ENCODE measurements at regions not wholly inside any gene's neighbourhood (a gene's known extent, or its start where the extent isn't known, plus 50 kb on each side); places are given as distances from the start of the nearest gene placed in this dataset.

DNA sequence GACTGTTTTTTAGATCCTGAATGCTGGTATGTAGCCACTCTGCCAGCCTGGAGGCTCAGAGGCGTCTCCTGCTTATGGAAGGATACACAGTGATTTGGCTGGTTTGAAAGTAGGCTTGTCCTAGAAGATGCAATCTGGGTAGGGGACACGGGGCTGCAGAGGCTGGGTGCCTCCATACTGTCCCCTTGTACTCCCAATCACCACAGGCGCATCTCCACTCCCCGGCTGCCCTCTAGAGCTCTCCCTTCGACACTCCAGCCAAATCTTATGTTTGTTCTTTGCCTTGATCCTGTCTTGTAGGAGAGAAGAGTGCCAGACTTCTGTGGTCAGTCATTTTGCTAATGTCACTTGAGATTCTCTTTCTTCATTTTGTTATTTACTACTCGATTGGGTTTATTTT is 168.8 kb upstream of the THRB start:
- Histone ChIP-seq H3K27me3 (replicated peaks in 1 of 2; ENCODE audit: control insufficient read depth in 2 of 2, insufficient read depth in 2 of 2, low read length in 1 of 2) (no peaks in the 10 kb centered on the region), H2AFZ (ENCODE audit: control insufficient read depth, low read depth, low read length) (no peak overlapping the region), H3K9me3 (replicated peaks; ENCODE audit: control insufficient read depth, insufficient read depth, low read length) (no peaks in the 10 kb centered on the region), H3K4me1 (ENCODE audit: control insufficient read depth, insufficient read depth, low read length) (no peaks in the 10 kb centered on the region), H4K20me1 (ENCODE audit: control insufficient read depth, insufficient read depth) (no peaks in the 10 kb centered on the region), H3K36me3 (ENCODE audit: control insufficient read depth in 2 of 2, insufficient read depth in 2 of 2, low read length in 1 of 2) (no peaks in the 10 kb centered on the region), H3K27ac (ENCODE audit: control insufficient read depth, insufficient read depth) (no peak overlapping the region), H3K79me2 (ENCODE audit: control insufficient read depth, insufficient read depth, low read length) (no peaks in the 10 kb centered on the region), H3K4me2 (ENCODE audit: control insufficient read depth, insufficient read depth) (no peak overlapping the region), H3K9ac (ENCODE audit: control insufficient read depth, insufficient read depth, low read length) (no peak overlapping the region), H3K4me3 (no peak overlapping the region)
- intact Hi-C loops (cut with micrococcal nuclease; ENCODE audit: unreplicated experiment) = no loop called here
- DNase-seq (ENCODE audit: low read depth, low spot score) (no peak), ATAC-seq (peak; percentile 30; the same call in 2 of the 3 replicates), FAIRE-seq (no peak)
- ChIA-PET CTCF (interaction anchor here (1.4 to 1.6 kb wide), 2 partner anchors 15 to 17 kb away, joined by 5 to 7 read pairs; no protein-coding TSS in a partner anchor), POLR2A (interaction anchor here (0.7 kb wide), 1 partner anchor 125 kb away, joined by 4 read pairs; no protein-coding TSS in a partner anchor), RAD21 (ENCODE audit: unreplicated experiment) (no interaction called here), SMC1A (ENCODE audit: uncharacterized antibody, unreplicated experiment) (no interaction called here)
- 24% methylated on average over 6 of the region's 6 CpGs for WGBS (ENCODE audit: insufficient coverage, insufficient replicate concordance, low lambda C conversion rate, missing lambda C conversion rate)
- in situ Hi-C loops (cut with MboI) = no loop called here
- TF ChIP-seq ASH2L (IDR thresholded peaks at IDR 0.05; ENCODE audit: borderline replicate concordance, low read depth) (no peak), NFIC (IDR thresholded peaks at IDR 0.05; ENCODE audit: low read depth, low read length) (no peak), RBBP5 (conservative IDR thresholded peaks at IDR 0.05) (no peak), ATF7 (IDR thresholded peaks at IDR 0.05; ENCODE audit: low read depth) (no peak), EED (IDR thresholded peaks at IDR 0.05; ENCODE audit: low read depth) (no peak)
- BruUV-seq (replicated peaks) = no TSS peak

DNA sequence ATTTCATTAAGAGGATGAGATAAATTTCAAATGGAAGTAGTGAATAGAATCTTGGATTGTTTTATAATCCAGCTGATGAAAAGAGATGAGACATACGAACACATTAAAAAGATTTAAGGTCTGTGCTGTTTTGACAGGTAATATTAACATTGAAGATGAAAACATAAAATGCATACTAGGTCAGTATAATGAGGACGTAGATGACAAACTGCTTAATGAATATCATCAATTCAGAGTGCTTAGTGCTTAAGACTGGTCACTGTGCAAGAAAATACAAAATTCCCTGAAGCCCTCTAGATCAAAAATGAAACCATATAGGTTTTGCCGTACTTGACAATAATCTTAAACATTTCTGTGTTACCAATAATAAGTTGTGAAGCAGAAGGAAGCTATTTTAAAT is 173.4 kb upstream of the THRB start:
- 28% methylated on average over 3 of the region's 3 CpGs for WGBS (ENCODE audit: insufficient coverage, insufficient replicate concordance, low lambda C conversion rate, missing lambda C conversion rate)
- ChIA-PET POLR2A (no interaction called here), SMC1A (ENCODE audit: uncharacterized antibody, unreplicated experiment) (interaction anchor here (0.9 kb wide), 1 partner anchor 12 kb away, joined by 3 read pairs; no protein-coding TSS in a partner anchor), RAD21 (ENCODE audit: unreplicated experiment) (no interaction called here), CTCF (interaction anchor here (1.3 kb wide), 1 partner anchor 12 kb away, joined by 4 read pairs; no protein-coding TSS in a partner anchor)
- DNase-seq (ENCODE audit: low read depth, low spot score) = no peak
- Histone ChIP-seq H3K4me2 (ENCODE audit: control insufficient read depth, insufficient read depth) (no peak overlapping the region), H3K27me3 (replicated peaks in 1 of 2; ENCODE audit: control insufficient read depth in 2 of 2, insufficient read depth in 2 of 2, low read length in 1 of 2) (no peaks in the 10 kb centered on the region; a peak in 1 of 4 replicates), H3K4me3 (no peak overlapping the region), H3K9ac (ENCODE audit: control insufficient read depth, insufficient read depth, low read length) (no peak overlapping the region), H3K27ac (ENCODE audit: control insufficient read depth, insufficient read depth) (no peak overlapping the region), H3K9me3 (replicated peaks; ENCODE audit: control insufficient read depth, insufficient read depth, low read length) (no peaks in the 10 kb centered on the region), H4K20me1 (ENCODE audit: control insufficient read depth, insufficient read depth) (no peaks in the 10 kb centered on the region), H3K79me2 (ENCODE audit: control insufficient read depth, insufficient read depth, low read length) (no peaks in the 10 kb centered on the region), H2AFZ (ENCODE audit: control insufficient read depth, low read depth, low read length) (no peak overlapping the region), H3K4me1 (ENCODE audit: control insufficient read depth, insufficient read depth, low read length) (no peaks in the 10 kb centered on the region), H3K36me3 (ENCODE audit: control insufficient read depth in 2 of 2, insufficient read depth in 2 of 2, low read length in 1 of 2) (no peaks in the 10 kb centered on the region)
- ATAC-seq = no peak
- FAIRE-seq = no peak
- in situ Hi-C loops (cut with MboI) (no loop called here), intact Hi-C loops (cut with micrococcal nuclease; ENCODE audit: unreplicated experiment) (no loop called here)
- BruUV-seq (replicated peaks) = no TSS peak
- TF ChIP-seq, protein P1, sequence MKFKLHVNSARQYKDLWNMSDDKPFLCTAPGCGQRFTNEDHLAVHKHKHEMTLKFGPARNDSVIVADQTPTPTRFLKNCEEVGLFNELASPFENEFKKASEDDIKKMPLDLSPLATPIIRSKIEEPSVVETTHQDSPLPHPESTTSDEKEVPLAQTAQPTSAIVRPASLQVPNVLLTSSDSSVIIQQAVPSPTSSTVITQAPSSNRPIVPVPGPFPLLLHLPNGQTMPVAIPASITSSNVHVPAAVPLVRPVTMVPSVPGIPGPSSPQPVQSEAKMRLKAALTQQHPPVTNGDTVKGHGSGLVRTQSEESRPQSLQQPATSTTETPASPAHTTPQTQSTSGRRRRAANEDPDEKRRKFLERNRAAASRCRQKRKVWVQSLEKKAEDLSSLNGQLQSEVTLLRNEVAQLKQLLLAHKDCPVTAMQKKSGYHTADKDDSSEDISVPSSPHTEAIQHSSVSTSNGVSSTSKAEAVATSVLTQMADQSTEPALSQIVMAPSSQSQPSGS (IDR thresholded peaks at IDR 0.05; ENCODE audit: low read length) = no peak
- no peak for TF ChIP-seq MEF2B (IDR thresholded peaks at IDR 0.05; ENCODE audit: partially characterized antibody, poor library complexity, severe bottlenecking)
- no peak for TF ChIP-seq TARDBP (IDR thresholded peaks at IDR 0.05; ENCODE audit: borderline replicate concordance)
- TF ChIP-seq TBL1XR1 (IDR thresholded peaks at IDR 0.05; ENCODE audit: low read depth, low read length) = no peak
- no peak for TF ChIP-seq HCFC1 (IDR thresholded peaks at IDR 0.05; ENCODE audit: low read length)
- TF ChIP-seq NFYB (IDR thresholded peaks at IDR 0.05; ENCODE audit: insufficient read depth, low read depth, low read length) = no peak
- TF ChIP-seq NR2C1 (IDR thresholded peaks at IDR 0.05) = no peak
- no peak for TF ChIP-seq FOS (IDR thresholded peaks at IDR 0.05; ENCODE audit: borderline replicate concordance, extremely low read depth, insufficient read length)
- TF ChIP-seq HDAC6 (IDR thresholded peaks at IDR 0.05; ENCODE audit: unreplicated experiment) = no peak
- TF ChIP-seq, protein P2, sequence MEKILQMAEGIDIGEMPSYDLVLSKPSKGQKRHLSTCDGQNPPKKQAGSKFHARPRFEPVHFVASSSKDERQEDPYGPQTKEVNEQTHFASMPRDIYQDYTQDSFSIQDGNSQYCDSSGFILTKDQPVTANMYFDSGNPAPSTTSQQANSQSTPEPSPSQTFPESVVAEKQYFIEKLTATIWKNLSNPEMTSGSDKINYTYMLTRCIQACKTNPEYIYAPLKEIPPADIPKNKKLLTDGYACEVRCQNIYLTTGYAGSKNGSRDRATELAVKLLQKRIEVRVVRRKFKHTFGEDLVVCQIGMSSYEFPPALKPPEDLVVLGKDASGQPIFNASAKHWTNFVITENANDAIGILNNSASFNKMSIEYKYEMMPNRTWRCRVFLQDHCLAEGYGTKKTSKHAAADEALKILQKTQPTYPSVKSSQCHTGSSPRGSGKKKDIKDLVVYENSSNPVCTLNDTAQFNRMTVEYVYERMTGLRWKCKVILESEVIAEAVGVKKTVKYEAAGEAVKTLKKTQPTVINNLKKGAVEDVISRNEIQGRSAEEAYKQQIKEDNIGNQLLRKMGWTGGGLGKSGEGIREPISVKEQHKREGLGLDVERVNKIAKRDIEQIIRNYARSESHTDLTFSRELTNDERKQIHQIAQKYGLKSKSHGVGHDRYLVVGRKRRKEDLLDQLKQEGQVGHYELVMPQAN (conservative IDR thresholded peaks at IDR 0.05) = no peak
- no peak for TF ChIP-seq KDM1A (IDR thresholded peaks at IDR 0.05; ENCODE audit: borderline replicate concordance)
- TF ChIP-seq RB1 (IDR thresholded peaks at IDR 0.05; ENCODE audit: borderline replicate concordance) = no peak
- no peak for TF ChIP-seq ZZZ3 (IDR thresholded peaks at IDR 0.05; ENCODE audit: control insufficient read depth, insufficient read length, low read depth)

All from GM12878 (cell line).